OCI-LY3 (cell line): ENCODE measurements at regions not wholly inside any gene's neighbourhood (a gene's known extent, or its start where the extent isn't known, plus 50 kb on each side); places are given as distances from the start of the nearest gene placed in this dataset.

Source experiments
- H2AFZ ChIP-seq: fragments of 200-600, 300-600 bp; shearing (Covaris generic); 2 replicates; pipeline ENCODE4 v1.6.0; 2014; ENCODE audit warnings: antibody characterized with exemption, low read depth, low read length
- H3K27ac ChIP-seq: fragments of 200-600, 300-600 bp; sonication (generic); 2 replicates; pipeline ENCODE4 v1.5.1; 2014; ENCODE audit warnings: mild to moderate bottlenecking, low read length, moderate library complexity, mixed read lengths
- H3K27me3 ChIP-seq: fragments of 200-600, 300-600 bp; sonication (generic); 2 replicates; pipeline ENCODE4 v1.6.1; 2014; ENCODE audit warnings: low read depth, low read length, mixed read lengths
- H3K36me3 ChIP-seq: fragments of 200-600, 300-600 bp; sonication (generic); replicated peaks from 2 replicates; pipeline ENCODE3; 2014; ENCODE audit warnings: low read depth, low read length, mixed read lengths
- H3K4me1 ChIP-seq: fragments of 300-600, 200-600 bp; sonication (generic); 2 replicates; pipeline ENCODE4 v1.6.1; 2014; ENCODE audit warnings: low read length, mixed read lengths
- H3K4me2 ChIP-seq: fragments of 200-600, 300-600 bp; sonication (generic); 2 replicates; pipeline ENCODE4 v1.6.1; 2014; ENCODE audit warnings: low read length, mixed read lengths
- H3K4me3 ChIP-seq: fragments of 300-600, 200-600 bp; sonication (generic); 2 replicates; pipeline ENCODE4 v1.5.1; 2014; ENCODE audit warnings: antibody characterized with exemption, mild to moderate bottlenecking, low read length, moderate library complexity
- H3K79me2 ChIP-seq: fragments of 300-600, 200-600 bp; shearing (Covaris generic); 2 replicates; pipeline ENCODE4 v1.6.1; 2014; ENCODE audit warnings: mild to moderate bottlenecking, low read length, mixed read lengths
- H3K9ac ChIP-seq: fragments of 300-600, 200-600 bp; shearing (Covaris generic); 2 replicates; pipeline ENCODE4 v1.6.0; 2014; ENCODE audit warnings: mild to moderate bottlenecking, low read length, moderate library complexity
- H3K9me3 ChIP-seq: fragments of 200-600, 300-600 bp; shearing (Covaris generic); 2 replicates; pipeline ENCODE4 v1.6.1; 2014; ENCODE audit warnings: low read length, mixed read lengths; ENCODE audit not compliant: insufficient read depth
- H4K20me1 ChIP-seq: fragments of 200-600, 300-600 bp; sonication (generic); 2 replicates; pipeline ENCODE4 v1.6.1; 2016; ENCODE audit warnings: low read length, mixed read lengths; ENCODE audit not compliant: insufficient read depth
- CTCF ChIP-seq: fragments of 200-600, 300-600 bp; sonication (generic); IDR thresholded peaks from 2 replicates; pipeline ENCODE4 v1.5.1; 2014; ENCODE audit warnings: antibody characterized with exemption, low read length, low read depth
- EZH2phosphoT487 ChIP-seq: fragments of 200-600 bp; shearing (Covaris generic); IDR thresholded peaks from 2 replicates; pipeline ENCODE4 v1.6.1; 2018; ENCODE audit warnings: antibody characterized with exemption, mixed run types, low read depth

- H3K27me3 ChIP-seq = no peaks in the 10 kb centered on the region
These were observed 236.3 kb downstream of the ACKR3 start for GRCh38 chr2:236805800-236806531.

GRCh38 chr2:236809716-236810115, 240.1 kb downstream of the ACKR3 start:
- H3K9ac ChIP-seq = no peak overlapping the region

More at GRCh38 chr2:236805800-236806531, 236.3 kb downstream of the ACKR3 start:
- H3K36me3 ChIP-seq = no peaks in the 10 kb centered on the region
- no peak overlapping the region for H3K4me3 ChIP-seq
- no peak overlapping the region for H2AFZ ChIP-seq
- no peaks in the 10 kb centered on the region for H3K79me2 ChIP-seq
- no peaks in the 10 kb centered on the region for H3K9me3 ChIP-seq
- no peaks in the 10 kb centered on the region for H3K4me1 ChIP-seq
- no peak overlapping the region for H3K4me2 ChIP-seq
- no peaks in the 10 kb centered on the region for H4K20me1 ChIP-seq
- no peak overlapping the region for H3K27ac ChIP-seq
- H3K9ac ChIP-seq = no peak overlapping the region
- TF ChIP-seq CTCF (no peak), EZH2phosphoT487 (no peak)

GRCh38 chr2:236811062-236811656, 241.5 kb downstream of the ACKR3 start:
- no peak overlapping the region for H3K4me3 ChIP-seq
- no peaks in the 10 kb centered on the region for H3K4me1 ChIP-seq
- no peaks in the 10 kb centered on the region for H3K27me3 ChIP-seq
- no peak overlapping the region for H3K9ac ChIP-seq
- no peak for TF ChIP-seq CTCF
- H2AFZ ChIP-seq = no peak overlapping the region
- H4K20me1 ChIP-seq = no peaks in the 10 kb centered on the region
- H3K36me3 ChIP-seq = no peaks in the 10 kb centered on the region
- H3K4me2 ChIP-seq = no peak overlapping the region
- H3K79me2 ChIP-seq = no peaks in the 10 kb centered on the region
- H3K27ac ChIP-seq = no peak overlapping the region
- no peaks in the 10 kb centered on the region for H3K9me3 ChIP-seq

More at GRCh38 chr2:236809716-236810115, 240.1 kb downstream of the ACKR3 start:
- Histone ChIP-seq H3K4me1 (no peaks in the 10 kb centered on the region), H2AFZ (no peak overlapping the region), H3K4me3 (no peak overlapping the region), H3K36me3 (no peaks in the 10 kb centered on the region), H3K4me2 (no peak overlapping the region), H3K27me3 (no peaks in the 10 kb centered on the region), H3K79me2 (no peaks in the 10 kb centered on the region), H3K27ac (no peak overlapping the region), H4K20me1 (no peaks in the 10 kb centered on the region), H3K9me3 (no peaks in the 10 kb centered on the region)
- TF ChIP-seq EZH2phosphoT487 (no peak), CTCF (no peak)

GRCh38 chr2:236813766-236814165, 244.1 kb downstream of the ACKR3 start:
- H3K4me3 ChIP-seq = no peak overlapping the region
- no peaks in the 10 kb centered on the region for H3K36me3 ChIP-seq
- no peaks in the 10 kb centered on the region for H3K79me2 ChIP-seq
- H4K20me1 ChIP-seq = no peaks in the 10 kb centered on the region
- H3K4me2 ChIP-seq = no peak overlapping the region
- no peak overlapping the region for H3K9ac ChIP-seq
- no peaks in the 10 kb centered on the region for H3K4me1 ChIP-seq
- H3K27me3 ChIP-seq = no peaks in the 10 kb centered on the region
- no peak overlapping the region for H2AFZ ChIP-seq
- no peaks in the 10 kb centered on the region for H3K9me3 ChIP-seq
- no peak for TF ChIP-seq CTCF
- TF ChIP-seq EZH2phosphoT487 = no peak
- no peak overlapping the region for H3K27ac ChIP-seq
